Activated T-cell treated with anti-CD3 and anti-CD28 coated beads, Interleukin-2, amount 50 U/mL, for 72 hours (primary cell): ENCODE measurements at regions not wholly inside any gene's neighbourhood (a gene's known extent, or its start where the extent isn't known, plus 50 kb on each side); places are given as distances from the start of the nearest gene placed in this dataset.
"Not testable (repeated sequence)": the region's sequence is repeated elsewhere in the genome, so short reads cannot be mapped to it uniquely, and the experiment has no call there.

ENCODE experiments used
- ATAC-seq, 2 donors: fragments of 150-1000 bp; cut with Tn5 transposase; replicated peaks in 1 of 2; 2 replicates each; pipeline ENCODE4 v1.10.0; 2021; ENCODE audit warnings: moderate library complexity in 2 of 2, mild to moderate bottlenecking in 1 of 2
- DNase-seq, 2 donors: peaks; one replicate each; pipeline ENCODE4 v3.0.0; 2021 to 2022; ENCODE audit warnings: mixed read lengths in 1 of 2
- H3K27ac Mint-ChIP-seq: one replicate; pipeline ENCODE4 v1.8.0; 2022; ENCODE audit warnings: mild to moderate bottlenecking, moderate library complexity, mixed read lengths
- H3K27me3 Mint-ChIP-seq: one replicate; pipeline ENCODE4 v1.8.0; 2022; ENCODE audit warnings: low read depth, mixed read lengths
- H3K36me3 Mint-ChIP-seq, 2 donors: one replicate each; pipeline ENCODE4 v1.8.0; 2022; ENCODE audit warnings: mixed read lengths in 2 of 2, mild to moderate bottlenecking in 1 of 2; ENCODE audit not compliant: insufficient read depth in 2 of 2
- H3K4me1 Mint-ChIP-seq: one replicate; pipeline ENCODE4 v1.8.0; 2022; ENCODE audit warnings: low read depth, mixed read lengths
- H3K4me3 Mint-ChIP-seq, 2 donors: one replicate each; pipeline ENCODE4 v1.8.0; 2022; ENCODE audit warnings: mild to moderate bottlenecking in 2 of 2, mixed read lengths in 2 of 2, moderate library complexity in 2 of 2
- H3K9me3 Mint-ChIP-seq, 2 donors: one replicate each; pipeline ENCODE4 v1.8.0; 2022; ENCODE audit warnings: mixed read lengths in 2 of 2

GRCh38 chr5:57429513-57430120, 53.0 kb downstream of the ACTBL2 start:
- Mint-ChIP-seq H3K27me3 (no peaks in the 10 kb centered on the region), H3K9me3 (no peaks in the 10 kb centered on the region), H3K4me1 (no peaks in the 10 kb centered on the region), H3K36me3 (no peaks in the 10 kb centered on the region), H3K4me3 (no peak overlapping the region), H3K27ac (no peak overlapping the region)
- ATAC-seq (no peak), DNase-seq (no peak)

- not testable (repeated sequence) for DNase-seq, H3K4me1 Mint-ChIP-seq, H3K27me3 Mint-ChIP-seq, H3K4me3 Mint-ChIP-seq, H3K27ac Mint-ChIP-seq, H3K9me3 Mint-ChIP-seq, H3K36me3 Mint-ChIP-seq, ATAC-seq
Measured at GRCh38 chr5:57429021-57429420, 53.6 kb downstream of the ACTBL2 start.

- Mint-ChIP-seq H3K9me3 (no peaks in the 10 kb centered on the region), H3K4me3 (no peak overlapping the region), H3K27ac (no peak overlapping the region), H3K4me1 (no peaks in the 10 kb centered on the region), H3K36me3 (no peaks in the 10 kb centered on the region), H3K27me3 (peaks cover 6% of the 10 kb centered on the region)
- ATAC-seq = no peak
- no peak for DNase-seq
Measured at GRCh38 chr5:57422993-57423392, 59.6 kb downstream of the ACTBL2 start.

- Mint-ChIP-seq H3K27me3 (peaks cover 6% of the 10 kb centered on the region), H3K4me3 (no peak overlapping the region), H3K4me1 (no peaks in the 10 kb centered on the region), H3K36me3 (no peaks in the 10 kb centered on the region), H3K27ac (no peak overlapping the region), H3K9me3 (no peaks in the 10 kb centered on the region)
- no peak for DNase-seq
- no peak for ATAC-seq
Measured at GRCh38 chr5:57422341-57422740, 60.3 kb downstream of the ACTBL2 start.

GRCh38 chr5:57420801-57421200, 61.8 kb downstream of the ACTBL2 start:
- DNase-seq = no peak
- no peak for ATAC-seq
- no peaks in the 10 kb centered on the region for H3K9me3 Mint-ChIP-seq
- H3K27ac Mint-ChIP-seq = no peak overlapping the region
- no peak overlapping the region for H3K4me3 Mint-ChIP-seq
- H3K27me3 Mint-ChIP-seq = peaks cover 6% of the 10 kb centered on the region
- H3K36me3 Mint-ChIP-seq = no peaks in the 10 kb centered on the region
- no peaks in the 10 kb centered on the region for H3K4me1 Mint-ChIP-seq

- H3K27me3 Mint-ChIP-seq = peaks cover 6% of the 10 kb centered on the region
- DNase-seq (no peak), ATAC-seq (no peak)
- H3K4me1 Mint-ChIP-seq = no peaks in the 10 kb centered on the region
- no peak overlapping the region for H3K27ac Mint-ChIP-seq
- H3K4me3 Mint-ChIP-seq = no peak overlapping the region
- no peaks in the 10 kb centered on the region for H3K36me3 Mint-ChIP-seq
- H3K9me3 Mint-ChIP-seq = no peaks in the 10 kb centered on the region
Measured at GRCh38 chr5:57417971-57418370, 64.6 kb downstream of the ACTBL2 start.

- H3K36me3 Mint-ChIP-seq = no peaks in the 10 kb centered on the region
- ATAC-seq = no peak
- H3K4me3 Mint-ChIP-seq = no peak overlapping the region
- no peaks in the 10 kb centered on the region for H3K4me1 Mint-ChIP-seq
- H3K9me3 Mint-ChIP-seq = no peaks in the 10 kb centered on the region
- peaks cover 6% of the 10 kb centered on the region for H3K27me3 Mint-ChIP-seq
- no peak for DNase-seq
- no peak overlapping the region for H3K27ac Mint-ChIP-seq
Measured at GRCh38 chr5:57417320-57417719, 65.3 kb downstream of the ACTBL2 start.

GRCh38 chr5:57416278-57416994, 66.2 kb downstream of the ACTBL2 start:
- no peaks in the 10 kb centered on the region for H3K4me1 Mint-ChIP-seq
- no peak overlapping the region for H3K4me3 Mint-ChIP-seq
- no peak for DNase-seq
- no peaks in the 10 kb centered on the region for H3K9me3 Mint-ChIP-seq
- no peaks in the 10 kb centered on the region for H3K36me3 Mint-ChIP-seq
- no peak for ATAC-seq
- no peak overlapping the region for H3K27ac Mint-ChIP-seq
- H3K27me3 Mint-ChIP-seq = peaks cover 6% of the 10 kb centered on the region

- no peaks in the 10 kb centered on the region for H3K4me1 Mint-ChIP-seq
- ATAC-seq (no peak), DNase-seq (no peak)
- H3K36me3 Mint-ChIP-seq = no peaks in the 10 kb centered on the region
- no peak overlapping the region for H3K27ac Mint-ChIP-seq
- H3K9me3 Mint-ChIP-seq = no peaks in the 10 kb centered on the region
- H3K4me3 Mint-ChIP-seq = no peak overlapping the region
- peaks cover 6% of the 10 kb centered on the region for H3K27me3 Mint-ChIP-seq
Measured at GRCh38 chr5:57414857-57415256, 67.8 kb downstream of the ACTBL2 start.

GRCh38 chr5:57414191-57414590, 68.4 kb downstream of the ACTBL2 start:
- no peak overlapping the region for H3K27ac Mint-ChIP-seq
- H3K4me1 Mint-ChIP-seq = no peaks in the 10 kb centered on the region
- no peaks in the 10 kb centered on the region for H3K9me3 Mint-ChIP-seq
- ATAC-seq (no peak), DNase-seq (no peak)
- peaks cover 6% of the 10 kb centered on the region for H3K27me3 Mint-ChIP-seq
- H3K36me3 Mint-ChIP-seq = no peaks in the 10 kb centered on the region
- H3K4me3 Mint-ChIP-seq = no peak overlapping the region

GRCh38 chr5:57413145-57413544, 69.5 kb downstream of the ACTBL2 start:
- no peaks in the 10 kb centered on the region for H3K9me3 Mint-ChIP-seq

GRCh38 chr5:57412680-57413079, 69.9 kb downstream of the ACTBL2 start:
- no peaks in the 10 kb centered on the region for H3K4me1 Mint-ChIP-seq
- no peaks in the 10 kb centered on the region for H3K36me3 Mint-ChIP-seq
- ATAC-seq (no peak), DNase-seq (no peak)
- H3K27me3 Mint-ChIP-seq = no peaks in the 10 kb centered on the region
- H3K4me3 Mint-ChIP-seq = no peak overlapping the region
- H3K27ac Mint-ChIP-seq = no peak overlapping the region
- H3K9me3 Mint-ChIP-seq = no peaks in the 10 kb centered on the region

More at GRCh38 chr5:57413145-57413544, 69.5 kb downstream of the ACTBL2 start:
- no peak for DNase-seq
- Mint-ChIP-seq H3K4me3 (no peak overlapping the region), H3K27ac (no peak overlapping the region), H3K4me1 (no peaks in the 10 kb centered on the region), H3K36me3 (no peaks in the 10 kb centered on the region), H3K27me3 (peaks cover under 1% of the 10 kb centered on the region)
- ATAC-seq = no peak

- no peaks in the 10 kb centered on the region for H3K9me3 Mint-ChIP-seq
- no peaks in the 10 kb centered on the region for H3K36me3 Mint-ChIP-seq
- H3K4me3 Mint-ChIP-seq = no peak overlapping the region
- DNase-seq = no peak
- no peak overlapping the region for H3K27ac Mint-ChIP-seq
- no peak for ATAC-seq
- H3K4me1 Mint-ChIP-seq = no peaks in the 10 kb centered on the region
- no peaks in the 10 kb centered on the region for H3K27me3 Mint-ChIP-seq
Measured at GRCh38 chr5:57411982-57412381, 70.6 kb downstream of the ACTBL2 start.
